SK-N-MC (cell line): ENCODE measurements at regions not wholly inside any gene's neighbourhood (a gene's known extent, or its start where the extent isn't known, plus 50 kb on each side); places are given as distances from the start of the nearest gene placed in this dataset.

Source experiments
- EZH2 ChIP-seq: fragments of 200-600 bp; sonication (generic); IDR thresholded peaks from one replicate; pipeline ENCODE4 v1.6.1; 2017; ENCODE audit warnings: antibody characterized with exemption
- POLR2AphosphoS5 ChIP-seq: IDR thresholded peaks from 2 replicates; pipeline ENCODE4 v1.6.1; 2012; ENCODE audit warnings: mild to moderate bottlenecking, low read depth, low read length, borderline replicate concordance

DNA sequence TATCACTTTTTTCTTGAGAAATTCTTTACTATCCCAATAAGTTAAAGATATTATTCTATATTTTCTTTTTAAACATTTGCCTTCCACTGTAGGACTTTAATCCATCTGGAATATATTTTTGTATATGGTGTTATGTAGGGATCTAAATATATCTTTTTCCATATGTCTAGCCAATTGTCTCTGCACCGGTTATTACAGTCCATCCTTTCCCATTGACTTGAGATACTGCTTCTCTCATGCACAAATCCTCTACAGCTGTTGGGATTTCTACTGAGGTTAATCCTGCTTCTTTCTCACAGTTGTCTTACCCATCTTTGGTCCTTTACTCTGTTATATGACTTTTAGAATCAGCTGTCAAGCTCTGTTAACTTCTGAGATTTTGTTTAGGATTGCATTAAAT is 483.8 kb upstream of the CDH4 start:
- TF ChIP-seq POLR2AphosphoS5 (no peak), EZH2 (no peak)
